ENCODE measurements at regions not wholly inside any gene's neighbourhood (a gene's known extent, or its start where the extent isn't known, plus 50 kb on each side); places are given as distances from the start of the nearest gene placed in this dataset.
"Not testable (repeated sequence)": the region's sequence is repeated elsewhere in the genome, so short reads cannot be mapped to it uniquely, and the experiment has no call there.

DNA sequence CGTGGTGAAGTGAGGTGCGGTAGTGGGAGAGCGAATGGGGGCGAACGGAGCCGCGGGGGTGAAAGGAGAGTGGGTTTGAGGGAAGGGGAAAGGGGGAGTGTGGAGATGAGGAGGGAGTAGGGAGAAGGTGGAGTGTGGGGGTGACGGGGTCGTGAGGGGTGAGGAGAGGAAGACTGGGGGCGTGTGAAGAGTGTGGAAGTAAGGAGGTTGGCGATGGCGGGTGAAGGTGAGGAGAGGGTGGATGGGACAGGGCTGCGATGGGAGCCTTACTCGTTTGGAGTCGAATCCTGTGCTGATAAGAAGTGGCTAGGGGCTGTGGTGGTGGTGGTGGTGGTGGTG lies 93.2 kb upstream of the FAM153A start:
- DNase-seq (ENCODE audit: low read depth, low spot score); in situ Hi-C loops (cut with HindIII; ENCODE audit: low pct_unique_long_range_greater_than_20kb, low sequenced_read_pairs): not testable (repeated sequence)

DNA sequence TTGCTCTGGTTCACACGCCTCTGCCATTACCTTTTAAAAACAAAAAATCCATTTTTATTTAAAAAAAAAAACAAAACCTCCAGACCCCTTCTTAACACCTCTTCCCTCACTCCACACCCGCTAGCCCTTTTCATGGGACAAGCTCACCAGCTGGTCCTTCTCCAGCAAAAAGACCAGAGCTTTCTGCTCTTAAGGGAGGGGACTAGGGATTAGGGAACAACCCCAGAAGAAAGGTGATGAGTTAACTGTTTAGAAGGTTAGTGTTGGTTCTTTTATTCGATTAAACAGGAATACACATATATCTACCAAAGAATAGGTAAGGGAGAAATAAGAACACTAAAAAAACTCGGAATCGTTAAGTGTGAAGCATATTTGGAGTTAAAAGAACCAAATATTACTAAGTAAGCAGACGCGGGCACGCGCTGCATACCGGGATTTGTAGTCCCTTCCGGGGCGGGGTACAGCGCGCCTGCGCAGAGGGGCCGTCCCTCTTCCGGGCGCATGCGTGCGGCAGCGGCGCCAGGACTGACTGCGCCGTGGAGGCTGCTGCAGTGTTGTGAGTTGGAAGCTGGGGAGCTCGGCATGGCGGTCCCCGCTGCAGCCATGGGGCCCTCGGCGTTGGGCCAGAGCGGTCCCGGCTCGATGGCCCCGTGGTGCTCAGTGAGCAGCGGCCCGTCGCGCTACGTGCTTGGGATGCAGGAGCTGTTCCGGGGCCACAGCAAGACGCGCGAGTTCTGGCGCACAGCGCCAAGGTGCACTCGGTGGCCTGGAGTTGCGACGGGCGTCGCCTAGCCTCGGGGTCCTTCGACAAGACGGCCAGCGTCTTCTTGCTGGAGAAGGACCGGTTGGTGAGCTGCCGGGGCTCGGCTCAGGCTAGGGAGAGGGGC lies 92.6 kb upstream of the FAM153A start:
- DNase-seq (ENCODE audit: low read depth, low spot score); in situ Hi-C loops (cut with HindIII; ENCODE audit: low pct_unique_long_range_greater_than_20kb, low sequenced_read_pairs): not testable (repeated sequence)

DNA sequence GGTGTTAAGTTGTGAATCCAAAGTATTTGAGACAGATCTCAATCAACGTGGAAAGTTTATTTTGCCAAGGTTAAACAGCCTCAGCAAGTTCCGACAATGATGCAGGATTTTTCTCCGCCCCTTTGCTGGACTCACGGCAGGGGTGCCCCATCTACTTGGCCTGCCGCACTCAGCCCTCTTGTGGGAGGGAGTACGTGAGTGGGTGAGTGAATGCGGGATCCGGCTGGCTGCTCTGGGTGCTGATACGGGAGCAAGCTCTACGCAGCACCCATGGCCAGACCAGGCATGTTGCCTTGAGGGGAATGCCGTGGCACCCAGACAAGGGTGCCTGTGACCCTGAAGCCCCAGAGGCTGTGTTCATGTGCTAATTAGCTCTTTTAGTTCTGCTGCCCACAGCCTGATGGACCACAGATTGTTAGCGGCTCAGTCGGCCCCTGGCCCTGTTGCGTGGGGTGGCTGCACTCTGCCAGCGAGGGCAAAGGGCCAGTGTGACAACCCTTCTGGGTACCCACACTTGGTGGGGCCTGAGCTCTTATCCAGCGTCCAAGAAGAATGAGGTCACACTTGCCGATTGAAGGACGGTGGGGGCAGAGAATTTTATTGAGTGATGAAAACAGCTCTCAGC lies 81.2 kb upstream of the FAM153A start:
- in situ Hi-C loops (cut with HindIII; ENCODE audit: low pct_unique_long_range_greater_than_20kb, low sequenced_read_pairs); DNase-seq (ENCODE audit: low read depth, low spot score): not testable (repeated sequence)

DNA sequence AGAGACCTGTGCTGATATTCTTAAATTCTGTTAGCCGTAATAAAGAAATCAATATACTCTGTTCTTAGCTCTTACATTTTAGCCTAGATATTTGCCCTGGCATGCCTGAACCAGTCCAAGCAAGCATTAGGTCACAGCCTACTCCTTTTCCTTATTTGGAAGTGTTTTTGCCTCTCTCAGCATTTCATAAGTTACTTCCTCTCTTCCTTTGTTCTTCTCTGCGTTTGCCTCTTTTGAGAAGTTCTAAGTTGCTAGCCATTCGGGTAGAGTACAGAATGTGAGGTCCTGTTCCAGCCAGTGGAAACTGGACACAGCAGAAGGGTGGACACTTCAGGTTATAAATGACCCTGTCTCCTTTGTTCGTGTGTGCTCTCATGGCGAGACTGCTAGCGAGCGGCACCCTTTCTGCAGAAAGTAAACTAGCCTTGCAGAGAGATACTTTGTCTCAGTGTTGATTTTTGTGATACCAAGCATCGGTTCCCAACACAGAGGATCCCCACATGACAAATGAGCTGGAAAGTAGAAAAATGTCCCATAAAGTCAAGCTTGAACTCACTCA lies 75.0 kb upstream of the FAM153A start:
- DNase-seq (ENCODE audit: low read depth, low spot score); in situ Hi-C loops (cut with HindIII; ENCODE audit: low pct_unique_long_range_greater_than_20kb, low sequenced_read_pairs): not testable (repeated sequence)

DNA sequence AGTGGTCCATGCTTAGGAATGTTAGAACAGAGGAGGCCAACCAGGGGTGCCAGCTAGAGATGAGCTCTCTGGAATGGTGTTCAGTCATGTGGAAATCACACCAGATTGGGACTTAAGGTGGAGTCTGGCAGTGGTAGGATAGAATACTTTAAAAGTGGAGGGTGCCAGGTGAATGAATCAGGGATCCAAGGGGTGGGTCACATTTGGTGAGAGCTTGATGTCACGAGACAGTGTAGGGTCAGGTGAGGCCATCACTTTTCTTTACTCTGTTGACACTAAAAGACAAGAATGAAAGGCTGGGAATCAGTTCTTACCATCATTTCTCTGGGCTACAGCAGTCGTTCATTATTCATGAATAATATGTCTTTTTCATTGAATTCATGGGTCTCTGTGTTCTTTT lies 73.8 kb upstream of the FAM153A start:
- in situ Hi-C loops (cut with HindIII; ENCODE audit: low pct_unique_long_range_greater_than_20kb, low sequenced_read_pairs); DNase-seq (ENCODE audit: low read depth, low spot score): not testable (repeated sequence)

DNA sequence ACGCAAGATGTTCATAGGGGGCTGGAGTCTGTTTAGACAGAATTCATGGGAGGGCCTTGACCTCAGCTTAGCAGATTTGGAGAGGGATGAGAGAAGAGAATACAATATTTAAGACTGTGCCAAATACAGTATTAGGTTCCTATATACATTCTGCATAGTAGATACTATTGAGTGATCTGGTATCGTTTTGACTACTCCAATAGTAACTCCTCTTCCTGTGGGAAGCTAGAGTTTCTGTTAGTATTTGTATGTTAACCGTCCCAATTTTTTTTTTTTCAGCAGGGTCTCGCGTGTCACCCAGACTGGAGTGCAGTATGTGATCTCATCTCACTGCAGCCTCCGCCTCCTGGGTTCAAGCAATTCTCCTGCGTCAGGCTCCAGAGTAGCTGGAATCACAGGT lies 65.2 kb upstream of the FAM153A start:
- in situ Hi-C loops (cut with HindIII; ENCODE audit: low pct_unique_long_range_greater_than_20kb, low sequenced_read_pairs); DNase-seq (ENCODE audit: low read depth, low spot score): not testable (repeated sequence)

DNA sequence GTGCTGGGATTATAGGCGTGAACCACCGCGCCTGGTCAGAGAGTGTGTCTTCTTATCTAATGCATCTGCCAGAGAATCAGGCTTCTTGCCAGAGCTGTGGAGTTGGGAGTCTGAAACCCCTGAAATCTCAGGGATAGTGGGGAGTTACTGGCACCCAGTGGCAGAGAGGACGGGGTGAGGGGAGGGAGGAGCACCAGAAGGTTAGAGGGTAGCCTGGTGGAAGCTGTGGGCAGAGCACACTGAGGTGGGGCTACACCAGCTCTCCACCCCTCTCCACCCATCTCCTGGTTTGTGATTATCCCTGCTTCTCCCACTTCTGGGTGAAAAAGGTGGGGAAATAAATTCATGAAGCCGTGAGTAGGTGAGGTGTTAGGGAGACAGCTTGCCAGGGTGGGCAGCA lies 63.9 kb upstream of the FAM153A start:
- in situ Hi-C loops (cut with HindIII; ENCODE audit: low pct_unique_long_range_greater_than_20kb, low sequenced_read_pairs): not testable (repeated sequence)

DNA sequence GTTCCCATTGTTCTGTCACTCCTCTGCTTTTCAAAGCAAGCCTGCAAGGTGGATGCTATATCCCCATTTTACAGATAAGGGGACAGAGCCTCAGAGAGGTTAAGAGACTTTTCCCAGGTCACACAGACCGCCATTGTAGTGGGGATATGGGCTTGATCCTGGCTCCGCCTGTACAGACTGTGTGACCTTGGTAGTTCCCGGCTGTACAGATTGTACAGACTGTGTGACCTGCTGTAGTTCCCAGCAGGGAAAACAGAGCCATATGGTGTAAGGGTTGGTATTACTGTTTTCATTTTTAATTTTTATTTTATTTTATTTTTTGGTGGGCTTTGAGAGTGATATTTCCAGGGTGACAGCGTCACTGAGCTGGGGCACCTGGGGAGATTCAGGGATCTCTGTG lies 63.2 kb upstream of the FAM153A start:
- DNase-seq (ENCODE audit: low read depth, low spot score); in situ Hi-C loops (cut with HindIII; ENCODE audit: low pct_unique_long_range_greater_than_20kb, low sequenced_read_pairs): not testable (repeated sequence)

More for the DNA sequence above, 63.9 kb upstream of the FAM153A start:
- not testable (repeated sequence) for DNase-seq (ENCODE audit: low read depth, low spot score)

DNA sequence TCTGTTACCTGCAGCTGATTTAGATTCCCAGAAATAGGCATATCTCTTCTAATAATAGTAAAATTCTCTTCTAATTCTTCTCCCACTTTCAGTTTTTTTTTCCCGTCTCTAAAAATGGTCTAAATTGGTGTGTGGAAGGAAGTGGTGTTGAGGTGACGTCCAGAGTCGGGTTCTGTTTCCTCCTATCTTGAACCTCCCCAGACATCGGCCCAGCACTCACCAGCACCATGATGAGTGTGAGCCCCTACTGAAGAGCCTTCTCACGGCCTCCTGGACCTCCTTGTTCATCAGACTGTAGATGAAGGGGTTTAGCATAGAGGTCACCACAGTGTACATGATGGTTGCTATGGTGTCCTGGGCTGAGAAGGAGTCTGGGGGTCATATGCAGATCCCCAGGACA lies 53.5 kb upstream of the FAM153A start:
- in situ Hi-C loops (cut with HindIII; ENCODE audit: low pct_unique_long_range_greater_than_20kb, low sequenced_read_pairs): not testable (repeated sequence)

More for the DNA sequence above, 53.5 kb upstream of the FAM153A start:
- DNase-seq (ENCODE audit: low read depth, low spot score): not testable (repeated sequence)

All from SK-MEL-5 (cell line).